GM12878 (cell line): ENCODE measurements at regions not wholly inside any gene's neighbourhood (a gene's known extent, or its start where the extent isn't known, plus 50 kb on each side); places are given as distances from the start of the nearest gene placed in this dataset.

Experiments used
- ATAC-seq: fragments of 200-7000 bp; cut with Tn5 transposase; 3 replicates; pipeline ENCODE4 v1.9.1; 2020; ENCODE audit warnings: mild to moderate bottlenecking, moderate library complexity
- BruUV-seq: library from RNA; stranded (reverse); fragments of 400-500 nt; replicated peaks from 2 replicates; lab custom pipeline; 2021; lab: Mats Ljungman, UMichigan
- CTCF ChIA-PET: fragments of 300-600 bp; sonication (Branson Sonifier 250); formaldehyde crosslinking; extraction: SDS; loops from one replicate; lab custom pipeline; 2021; ENCODE audit warnings: inconsistent platforms; lab: Yijun Ruan, JAX
- POLR2A ChIA-PET: fragments of 350-600 bp; formaldehyde crosslinking; extraction: SDS; loops from one replicate; lab custom pipeline; 2021; ENCODE audit warnings: inconsistent platforms; lab: Charles Lee
- RAD21 ChIA-PET: fragments of 300-600 bp; sonication (Branson Sonifier 250); formaldehyde crosslinking; loops from one replicate; lab custom pipeline; 2023; ENCODE audit warnings: antibody characterized with exemption; ENCODE audit not compliant: unreplicated experiment; lab: Charles Lee
- SMC1A ChIA-PET: fragments of 300-600 bp; sonication (Branson Sonifier 250); formaldehyde crosslinking; loops from one replicate; lab custom pipeline; 2023; ENCODE audit not compliant: unreplicated experiment, uncharacterized antibody; lab: Charles Lee
- DNase-seq: peaks from one replicate; pipeline ENCODE4 v3.0.0-alpha.2; 2011; ENCODE audit warnings: low read depth, low spot score
- FAIRE-seq: peaks from 3 replicates; lab custom pipeline; 2011; peaks lifted over from hg19 to GRCh38; lab: Jason Lieb, UNC
- H2AFZ ChIP-seq: 2 replicates; pipeline ENCODE4 v1.6.0; 2011; ENCODE audit warnings: low read depth, low read length, control low read depth; ENCODE audit not compliant: control insufficient read depth
- H3K27ac ChIP-seq: 2 replicates; pipeline ENCODE4 v1.5.1; 2011; ENCODE audit warnings: control low read depth; ENCODE audit not compliant: control insufficient read depth, insufficient read depth
- H3K27me3 ChIP-seq, 2 experiments: replicated peaks in 1 of 2; 2 replicates each; pipeline versions ENCODE4 v1.6.0 to v1.6.1; 2011; ENCODE audit warnings: low read length in 1 of 2; ENCODE audit not compliant: control insufficient read depth in 2 of 2, insufficient read depth in 2 of 2
- H3K36me3 ChIP-seq, 2 experiments: 2 replicates each; pipeline ENCODE4 v1.5.1; 2011; ENCODE audit warnings: low read length in 1 of 2; ENCODE audit not compliant: control insufficient read depth in 2 of 2, insufficient read depth in 2 of 2
- H3K4me1 ChIP-seq: 2 replicates; pipeline ENCODE4 v1.6.1; 2011; ENCODE audit warnings: mild to moderate bottlenecking, low read length, moderate library complexity, mixed read lengths; ENCODE audit not compliant: control insufficient read depth, insufficient read depth
- H3K4me2 ChIP-seq: 2 replicates; pipeline ENCODE4 v1.6.0; 2011; ENCODE audit warnings: control low read depth; ENCODE audit not compliant: control insufficient read depth, insufficient read depth
- H3K4me3 ChIP-seq: fragments of 200-600 bp; sonication (generic); 2 replicates; pipeline ENCODE4 v1.5.1; 2016
- H3K79me2 ChIP-seq: 2 replicates; pipeline ENCODE4 v1.6.0; 2011; ENCODE audit warnings: low read length; ENCODE audit not compliant: control insufficient read depth, insufficient read depth
- H3K9ac ChIP-seq: 2 replicates; pipeline ENCODE4 v1.8.0; 2011; ENCODE audit warnings: low read length, control low read depth, mixed read lengths; ENCODE audit not compliant: control insufficient read depth, insufficient read depth
- H3K9me3 ChIP-seq: replicated peaks from 3 replicates; pipeline ENCODE4 v1.5.1; 2011; ENCODE audit warnings: mild to moderate bottlenecking, low read length; ENCODE audit not compliant: control insufficient read depth, insufficient read depth
- H4K20me1 ChIP-seq: 2 replicates; pipeline ENCODE4 v1.6.0; 2011; ENCODE audit not compliant: control insufficient read depth, insufficient read depth
- BMI1 ChIP-seq: fragments of 450-650 bp; IDR thresholded peaks from 2 replicates; pipeline ENCODE4 v1.6.1; 2016; ENCODE audit warnings: mild to moderate bottlenecking, moderate library complexity, borderline replicate concordance
- CBX3 ChIP-seq: fragments of 200-600 bp; sonication (generic); IDR thresholded peaks from 2 replicates; pipeline ENCODE4 v1.6.1; 2016; ENCODE audit warnings: low read depth, borderline replicate concordance
- GABPA ChIP-seq: IDR thresholded peaks from 2 replicates; pipeline ENCODE4 v1.6.1; 2014; ENCODE audit warnings: antibody characterized with exemption, low read depth, mild to moderate bottlenecking, inconsistent platforms
- NBN ChIP-seq: fragments of 450-650 bp; IDR thresholded peaks from 2 replicates; pipeline ENCODE4 v1.6.1; 2016
- NFIC ChIP-seq: IDR thresholded peaks from 2 replicates; pipeline ENCODE4 v1.6.1; 2012; ENCODE audit warnings: low read depth, mild to moderate bottlenecking, inconsistent platforms, low read length, moderate library complexity
- TCF3 ChIP-seq: IDR thresholded peaks from 2 replicates; pipeline ENCODE4 v1.6.1; 2012; ENCODE audit warnings: low read depth, mild to moderate bottlenecking, low read length, borderline replicate concordance; ENCODE audit not compliant: insufficient read depth
- ZSCAN29 ChIP-seq: fragments of 450-650 bp; IDR thresholded peaks from 2 replicates; pipeline ENCODE4 v1.6.1; 2017; ENCODE audit warnings: mild to moderate bottlenecking, moderate library complexity
- WGBS: methylation state at CpG from one replicate; pipeline ENCODE4 v1.1.6; 2016; ENCODE audit warnings: low lambda C conversion rate; ENCODE audit not compliant: insufficient replicate concordance, insufficient coverage; ENCODE audit errors: missing lambda C conversion rate; 5-methylcytosine and 5-hydroxymethylcytosine counted together
- in situ Hi-C: fragments of 300-500 bp; cut with MboI; formaldehyde crosslinking; loops from 9 replicates; pipeline ENCODE4 v1.14.3; 2018; ENCODE audit warnings: mixed read lengths
- intact Hi-C: fragments of 100-400 bp; cut with micrococcal nuclease; formaldehyde crosslinking; loops from one replicate; pipeline ENCODE4 v1.14.2; 2022; ENCODE audit not compliant: unreplicated experiment
- TF ChIP-seq, protein P1 (sequence below): IDR thresholded peaks from 2 replicates; pipeline ENCODE4 v1.6.1; 2012; ENCODE audit warnings: low read depth, low read length, improper control_type of control experiment
- TF ChIP-seq, protein P2 (sequence below): fragments of 450-650 bp; conservative IDR thresholded peaks from 2 replicates; pipeline ENCODE4 v1.6.1; 2017; ENCODE audit warnings: mild to moderate bottlenecking, moderate library complexity
- TF ChIP-seq, protein P3 (sequence below): fragments of 450-650 bp; IDR thresholded peaks from 2 replicates; pipeline ENCODE4 v1.6.1; 2016; ENCODE audit warnings: mild to moderate bottlenecking, moderate library complexity, borderline replicate concordance
- TF ChIP-seq, protein P4 (sequence below): IDR thresholded peaks from 2 replicates; pipeline ENCODE4 v1.6.1; 2012; ENCODE audit warnings: mild to moderate bottlenecking, low read depth, low read length
- TF ChIP-seq, protein P5 (sequence below): IDR thresholded peaks from 2 replicates; pipeline ENCODE4 v1.6.1; 2011; ENCODE audit warnings: low read depth, mild to moderate bottlenecking, low read length, moderate library complexity, borderline replicate concordance; ENCODE audit errors: extremely low read depth

- Histone ChIP-seq H3K27ac (no peak overlapping the region), H3K4me3 (no peak overlapping the region), H3K9ac (no peak overlapping the region), H3K4me2 (no peak overlapping the region), H3K36me3 (no peaks in the 10 kb centered on the region), H3K79me2 (no peaks in the 10 kb centered on the region), H3K4me1 (no peaks in the 10 kb centered on the region), H4K20me1 (no peaks in the 10 kb centered on the region), H3K27me3 (no peaks in the 10 kb centered on the region), H3K9me3 (no peaks in the 10 kb centered on the region), H2AFZ (no peak overlapping the region)
- intact Hi-C loops (no loop called here), in situ Hi-C loops (no loop called here)
- FAIRE-seq (no peak), DNase-seq (no peak), ATAC-seq (no peak)
- ChIA-PET POLR2A (no interaction called here), SMC1A (interaction anchor here (0.6 kb wide), 1 partner anchor 237 kb away, joined by 4 read pairs; no protein-coding TSS in a partner anchor), RAD21 (no interaction called here), CTCF (interaction anchor here (0.6 kb wide), 1 partner anchor 851 kb away, joined by 4 read pairs; no protein-coding TSS in a partner anchor)
- WGBS, result 69% methylated on average over 1 of the region's 1 CpG
- BruUV-seq, result no TSS peak
- TF ChIP-seq, protein P1, sequence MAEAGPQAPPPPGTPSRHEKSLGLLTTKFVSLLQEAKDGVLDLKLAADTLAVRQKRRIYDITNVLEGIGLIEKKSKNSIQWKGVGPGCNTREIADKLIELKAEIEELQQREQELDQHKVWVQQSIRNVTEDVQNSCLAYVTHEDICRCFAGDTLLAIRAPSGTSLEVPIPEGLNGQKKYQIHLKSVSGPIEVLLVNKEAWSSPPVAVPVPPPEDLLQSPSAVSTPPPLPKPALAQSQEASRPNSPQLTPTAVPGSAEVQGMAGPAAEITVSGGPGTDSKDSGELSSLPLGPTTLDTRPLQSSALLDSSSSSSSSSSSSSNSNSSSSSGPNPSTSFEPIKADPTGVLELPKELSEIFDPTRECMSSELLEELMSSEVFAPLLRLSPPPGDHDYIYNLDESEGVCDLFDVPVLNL, result no peak
- TF ChIP-seq, protein P2, sequence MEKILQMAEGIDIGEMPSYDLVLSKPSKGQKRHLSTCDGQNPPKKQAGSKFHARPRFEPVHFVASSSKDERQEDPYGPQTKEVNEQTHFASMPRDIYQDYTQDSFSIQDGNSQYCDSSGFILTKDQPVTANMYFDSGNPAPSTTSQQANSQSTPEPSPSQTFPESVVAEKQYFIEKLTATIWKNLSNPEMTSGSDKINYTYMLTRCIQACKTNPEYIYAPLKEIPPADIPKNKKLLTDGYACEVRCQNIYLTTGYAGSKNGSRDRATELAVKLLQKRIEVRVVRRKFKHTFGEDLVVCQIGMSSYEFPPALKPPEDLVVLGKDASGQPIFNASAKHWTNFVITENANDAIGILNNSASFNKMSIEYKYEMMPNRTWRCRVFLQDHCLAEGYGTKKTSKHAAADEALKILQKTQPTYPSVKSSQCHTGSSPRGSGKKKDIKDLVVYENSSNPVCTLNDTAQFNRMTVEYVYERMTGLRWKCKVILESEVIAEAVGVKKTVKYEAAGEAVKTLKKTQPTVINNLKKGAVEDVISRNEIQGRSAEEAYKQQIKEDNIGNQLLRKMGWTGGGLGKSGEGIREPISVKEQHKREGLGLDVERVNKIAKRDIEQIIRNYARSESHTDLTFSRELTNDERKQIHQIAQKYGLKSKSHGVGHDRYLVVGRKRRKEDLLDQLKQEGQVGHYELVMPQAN, result no peak
- no peak for TF ChIP-seq GABPA
- TF ChIP-seq TCF3, result no peak
- TF ChIP-seq NBN, result no peak
- no peak for TF ChIP-seq ZSCAN29
- TF ChIP-seq, protein P3, sequence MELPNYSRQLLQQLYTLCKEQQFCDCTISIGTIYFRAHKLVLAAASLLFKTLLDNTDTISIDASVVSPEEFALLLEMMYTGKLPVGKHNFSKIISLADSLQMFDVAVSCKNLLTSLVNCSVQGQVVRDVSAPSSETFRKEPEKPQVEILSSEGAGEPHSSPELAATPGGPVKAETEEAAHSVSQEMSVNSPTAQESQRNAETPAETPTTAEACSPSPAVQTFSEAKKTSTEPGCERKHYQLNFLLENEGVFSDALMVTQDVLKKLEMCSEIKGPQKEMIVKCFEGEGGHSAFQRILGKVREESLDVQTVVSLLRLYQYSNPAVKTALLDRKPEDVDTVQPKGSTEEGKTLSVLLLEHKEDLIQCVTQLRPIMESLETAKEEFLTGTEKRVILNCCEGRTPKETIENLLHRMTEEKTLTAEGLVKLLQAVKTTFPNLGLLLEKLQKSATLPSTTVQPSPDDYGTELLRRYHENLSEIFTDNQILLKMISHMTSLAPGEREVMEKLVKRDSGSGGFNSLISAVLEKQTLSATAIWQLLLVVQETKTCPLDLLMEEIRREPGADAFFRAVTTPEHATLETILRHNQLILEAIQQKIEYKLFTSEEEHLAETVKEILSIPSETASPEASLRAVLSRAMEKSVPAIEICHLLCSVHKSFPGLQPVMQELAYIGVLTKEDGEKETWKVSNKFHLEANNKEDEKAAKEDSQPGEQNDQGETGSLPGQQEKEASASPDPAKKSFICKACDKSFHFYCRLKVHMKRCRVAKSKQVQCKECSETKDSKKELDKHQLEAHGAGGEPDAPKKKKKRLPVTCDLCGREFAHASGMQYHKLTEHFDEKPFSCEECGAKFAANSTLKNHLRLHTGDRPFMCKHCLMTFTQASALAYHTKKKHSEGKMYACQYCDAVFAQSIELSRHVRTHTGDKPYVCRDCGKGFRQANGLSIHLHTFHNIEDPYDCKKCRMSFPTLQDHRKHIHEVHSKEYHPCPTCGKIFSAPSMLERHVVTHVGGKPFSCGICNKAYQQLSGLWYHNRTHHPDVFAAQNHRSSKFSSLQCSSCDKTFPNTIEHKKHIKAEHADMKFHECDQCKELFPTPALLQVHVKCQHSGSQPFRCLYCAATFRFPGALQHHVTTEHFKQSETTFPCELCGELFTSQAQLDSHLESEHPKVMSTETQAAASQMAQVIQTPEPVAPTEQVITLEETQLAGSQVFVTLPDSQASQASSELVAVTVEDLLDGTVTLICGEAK, result no peak
- TF ChIP-seq NFIC, result no peak
- TF ChIP-seq CBX3, result no peak
- TF ChIP-seq, protein P4, sequence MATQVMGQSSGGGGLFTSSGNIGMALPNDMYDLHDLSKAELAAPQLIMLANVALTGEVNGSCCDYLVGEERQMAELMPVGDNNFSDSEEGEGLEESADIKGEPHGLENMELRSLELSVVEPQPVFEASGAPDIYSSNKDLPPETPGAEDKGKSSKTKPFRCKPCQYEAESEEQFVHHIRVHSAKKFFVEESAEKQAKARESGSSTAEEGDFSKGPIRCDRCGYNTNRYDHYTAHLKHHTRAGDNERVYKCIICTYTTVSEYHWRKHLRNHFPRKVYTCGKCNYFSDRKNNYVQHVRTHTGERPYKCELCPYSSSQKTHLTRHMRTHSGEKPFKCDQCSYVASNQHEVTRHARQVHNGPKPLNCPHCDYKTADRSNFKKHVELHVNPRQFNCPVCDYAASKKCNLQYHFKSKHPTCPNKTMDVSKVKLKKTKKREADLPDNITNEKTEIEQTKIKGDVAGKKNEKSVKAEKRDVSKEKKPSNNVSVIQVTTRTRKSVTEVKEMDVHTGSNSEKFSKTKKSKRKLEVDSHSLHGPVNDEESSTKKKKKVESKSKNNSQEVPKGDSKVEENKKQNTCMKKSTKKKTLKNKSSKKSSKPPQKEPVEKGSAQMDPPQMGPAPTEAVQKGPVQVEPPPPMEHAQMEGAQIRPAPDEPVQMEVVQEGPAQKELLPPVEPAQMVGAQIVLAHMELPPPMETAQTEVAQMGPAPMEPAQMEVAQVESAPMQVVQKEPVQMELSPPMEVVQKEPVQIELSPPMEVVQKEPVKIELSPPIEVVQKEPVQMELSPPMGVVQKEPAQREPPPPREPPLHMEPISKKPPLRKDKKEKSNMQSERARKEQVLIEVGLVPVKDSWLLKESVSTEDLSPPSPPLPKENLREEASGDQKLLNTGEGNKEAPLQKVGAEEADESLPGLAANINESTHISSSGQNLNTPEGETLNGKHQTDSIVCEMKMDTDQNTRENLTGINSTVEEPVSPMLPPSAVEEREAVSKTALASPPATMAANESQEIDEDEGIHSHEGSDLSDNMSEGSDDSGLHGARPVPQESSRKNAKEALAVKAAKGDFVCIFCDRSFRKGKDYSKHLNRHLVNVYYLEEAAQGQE, result no peak
- no peak for TF ChIP-seq BMI1
- TF ChIP-seq, protein P5, sequence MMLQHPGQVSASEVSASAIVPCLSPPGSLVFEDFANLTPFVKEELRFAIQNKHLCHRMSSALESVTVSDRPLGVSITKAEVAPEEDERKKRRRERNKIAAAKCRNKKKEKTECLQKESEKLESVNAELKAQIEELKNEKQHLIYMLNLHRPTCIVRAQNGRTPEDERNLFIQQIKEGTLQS, result no peak
Observed at GRCh38 chr1:232452736-232453440, 177.0 kb downstream of the SIPA1L2 start.
